ENCODE measurements at regions not wholly inside any gene's neighbourhood (a gene's known extent, or its start where the extent isn't known, plus 50 kb on each side); places are given as distances from the start of the nearest gene placed in this dataset.
A peak's percentile ranks its signal among the peaks of the same experiment; 100 is the strongest.

- no peak for DNase-seq
- TF ChIP-seq GATA1 (IDR thresholded peaks at IDR 0.05; ENCODE audit: low read depth, low read length) (no peak), POLR2A (IDR thresholded peaks at IDR 0.05; ENCODE audit: low read length) (no peak)
Measured at GRCh38 chr5:174413567-174414314, 310.6 kb upstream of the MSX2 start.

- no peak for DNase-seq
- TF ChIP-seq POLR2A (IDR thresholded peaks at IDR 0.05; ENCODE audit: low read length), result no peak
- no peak for TF ChIP-seq GATA1 (IDR thresholded peaks at IDR 0.05; ENCODE audit: low read depth, low read length)
Measured at GRCh38 chr5:174414315-174414710, 310.1 kb upstream of the MSX2 start.

GRCh38 chr5:174418809-174419539, 305.4 kb upstream of the MSX2 start:
- TF ChIP-seq GATA1 (IDR thresholded peaks at IDR 0.05; ENCODE audit: low read depth, low read length) (no peak), POLR2A (IDR thresholded peaks at IDR 0.05; ENCODE audit: low read length) (no peak)
- DNase-seq, result no peak

- TF ChIP-seq GATA1 (IDR thresholded peaks at IDR 0.05; ENCODE audit: low read depth, low read length) (no peak), POLR2A (IDR thresholded peaks at IDR 0.05; ENCODE audit: low read length) (no peak)
- peak; percentile 77 to 88 for DNase-seq
Measured at GRCh38 chr5:174419540-174420132, 304.7 kb upstream of the MSX2 start.

- DNase-seq, result no peak
- no peak for TF ChIP-seq POLR2A (IDR thresholded peaks at IDR 0.05; ENCODE audit: low read length)
- TF ChIP-seq GATA1 (IDR thresholded peaks at IDR 0.05; ENCODE audit: low read depth, low read length), result no peak
Measured at GRCh38 chr5:174420651-174421407, 303.6 kb upstream of the MSX2 start.

- DNase-seq, result no peak
- no peak for TF ChIP-seq POLR2A (IDR thresholded peaks at IDR 0.05; ENCODE audit: low read length)
- no peak for TF ChIP-seq GATA1 (IDR thresholded peaks at IDR 0.05; ENCODE audit: low read depth, low read length)
Measured at GRCh38 chr5:174421408-174421805, 303.0 kb upstream of the MSX2 start.

GRCh38 chr5:174423558-174423957, 300.8 kb upstream of the MSX2 start:
- DNase-seq, result no peak
- TF ChIP-seq GATA1 (IDR thresholded peaks at IDR 0.05; ENCODE audit: low read depth, low read length) (no peak), POLR2A (IDR thresholded peaks at IDR 0.05; ENCODE audit: low read length) (no peak)

- TF ChIP-seq GATA1 (IDR thresholded peaks at IDR 0.05; ENCODE audit: low read depth, low read length), result no peak
- no peak for TF ChIP-seq POLR2A (IDR thresholded peaks at IDR 0.05; ENCODE audit: low read length)
- DNase-seq, result no peak
Measured at GRCh38 chr5:174424219-174425053, 299.9 kb upstream of the MSX2 start.

- DNase-seq, result no peak
- TF ChIP-seq POLR2A (IDR thresholded peaks at IDR 0.05; ENCODE audit: low read length) (no peak), GATA1 (IDR thresholded peaks at IDR 0.05; ENCODE audit: low read depth, low read length) (no peak)
Measured at GRCh38 chr5:174425271-174425963, 299.0 kb upstream of the MSX2 start.

- DNase-seq, result no peak
- TF ChIP-seq GATA1 (IDR thresholded peaks at IDR 0.05; ENCODE audit: low read depth, low read length), result no peak
Measured at GRCh38 chr5:174425964-174426290, 298.5 kb upstream of the MSX2 start.

- no peak for DNase-seq
- no peak for TF ChIP-seq GATA1 (IDR thresholded peaks at IDR 0.05; ENCODE audit: low read depth, low read length)
- no peak for TF ChIP-seq POLR2A (IDR thresholded peaks at IDR 0.05; ENCODE audit: low read length)
Measured at GRCh38 chr5:174426388-174426787, 298.0 kb upstream of the MSX2 start.

GRCh38 chr5:174426851-174427250, 297.5 kb upstream of the MSX2 start:
- DNase-seq, result no peak
- TF ChIP-seq GATA1 (IDR thresholded peaks at IDR 0.05; ENCODE audit: low read depth, low read length) (no peak), POLR2A (IDR thresholded peaks at IDR 0.05; ENCODE audit: low read length) (no peak)

GRCh38 chr5:174427304-174427703, 297.1 kb upstream of the MSX2 start:
- DNase-seq, result no peak
- TF ChIP-seq POLR2A (IDR thresholded peaks at IDR 0.05; ENCODE audit: low read length) (no peak), GATA1 (IDR thresholded peaks at IDR 0.05; ENCODE audit: low read depth, low read length) (no peak)

Data from erythroblast (primary cell).